Nephron (organoid): ENCODE measurements at regions not wholly inside any gene's neighbourhood (a gene's known extent, or its start where the extent isn't known, plus 50 kb on each side); places are given as distances from the start of the nearest gene placed in this dataset.
A peak's percentile ranks its signal among the peaks of the same experiment; 100 is the strongest.

Experiments
- H3K27ac Mint-ChIP-seq, 3 experiments: 2 replicates each; pipeline ENCODE4 v1.8.0; 2020; ENCODE audit warnings: mixed read lengths in 3 of 3, mild to moderate bottlenecking in 2 of 3, moderate library complexity in 1 of 3
- H3K27me3 Mint-ChIP-seq: 2 replicates; pipeline ENCODE4 v1.8.0; 2021; ENCODE audit warnings: low read depth, mild to moderate bottlenecking, moderate library complexity, mixed read lengths
- H3K36me3 Mint-ChIP-seq: 2 replicates; pipeline ENCODE4 v1.8.0; 2020; ENCODE audit warnings: low read depth, mixed read lengths
- H3K4me1 Mint-ChIP-seq: 2 replicates; pipeline ENCODE4 v1.8.0; 2020; ENCODE audit warnings: mixed read lengths
- H3K4me3 Mint-ChIP-seq, 3 experiments: 2 replicates each; pipeline ENCODE4 v1.8.0; 2020; ENCODE audit warnings: mild to moderate bottlenecking in 3 of 3, mixed read lengths in 3 of 3, moderate library complexity in 2 of 3
- H3K9me3 Mint-ChIP-seq: 2 replicates; pipeline ENCODE4 v1.8.0; 2020; ENCODE audit warnings: mixed read lengths
- TF ChIP-seq, protein P1 (sequence below), 3 experiments: fragments of 200-600 bp; sonication (generic); IDR thresholded peaks; one replicate each; pipeline ENCODE4 v1.5.0; 2021; ENCODE audit warnings: antibody characterized with exemption in 3 of 3; ENCODE audit not compliant: unreplicated experiment in 3 of 3

DNA sequence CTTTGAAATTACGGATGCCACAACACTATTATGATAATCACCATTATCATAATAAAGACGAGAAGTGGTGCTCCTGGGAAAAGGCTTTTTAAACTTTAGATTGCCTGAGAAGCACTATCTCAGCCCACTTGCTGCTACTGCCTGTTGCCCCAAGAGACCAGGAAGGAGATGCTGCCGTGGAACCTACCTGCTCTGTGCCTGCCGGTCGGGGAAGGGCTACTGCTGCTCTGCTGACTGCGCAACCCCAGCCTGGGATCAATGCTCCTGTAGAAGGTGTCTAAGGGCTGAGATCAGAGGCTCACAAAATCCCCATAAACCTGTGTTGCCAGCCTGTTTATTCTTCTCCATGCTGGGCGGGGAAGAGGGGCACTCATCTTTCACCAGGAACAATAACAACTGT, 145.3 kb upstream of the VCX3B start:
- H3K9me3 Mint-ChIP-seq: peaks cover 7% of the 10 kb centered on the region
- H3K4me1 Mint-ChIP-seq: no peaks in the 10 kb centered on the region
- no peak overlapping the region for H3K27ac Mint-ChIP-seq
- H3K27me3 Mint-ChIP-seq: peaks cover 4% of the 10 kb centered on the region
- TF ChIP-seq, protein P1, sequence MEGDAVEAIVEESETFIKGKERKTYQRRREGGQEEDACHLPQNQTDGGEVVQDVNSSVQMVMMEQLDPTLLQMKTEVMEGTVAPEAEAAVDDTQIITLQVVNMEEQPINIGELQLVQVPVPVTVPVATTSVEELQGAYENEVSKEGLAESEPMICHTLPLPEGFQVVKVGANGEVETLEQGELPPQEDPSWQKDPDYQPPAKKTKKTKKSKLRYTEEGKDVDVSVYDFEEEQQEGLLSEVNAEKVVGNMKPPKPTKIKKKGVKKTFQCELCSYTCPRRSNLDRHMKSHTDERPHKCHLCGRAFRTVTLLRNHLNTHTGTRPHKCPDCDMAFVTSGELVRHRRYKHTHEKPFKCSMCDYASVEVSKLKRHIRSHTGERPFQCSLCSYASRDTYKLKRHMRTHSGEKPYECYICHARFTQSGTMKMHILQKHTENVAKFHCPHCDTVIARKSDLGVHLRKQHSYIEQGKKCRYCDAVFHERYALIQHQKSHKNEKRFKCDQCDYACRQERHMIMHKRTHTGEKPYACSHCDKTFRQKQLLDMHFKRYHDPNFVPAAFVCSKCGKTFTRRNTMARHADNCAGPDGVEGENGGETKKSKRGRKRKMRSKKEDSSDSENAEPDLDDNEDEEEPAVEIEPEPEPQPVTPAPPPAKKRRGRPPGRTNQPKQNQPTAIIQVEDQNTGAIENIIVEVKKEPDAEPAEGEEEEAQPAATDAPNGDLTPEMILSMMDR (IDR thresholded peaks at IDR 0.05; ENCODE audit: unreplicated experiment in 3 of 3): no peak
- no peak overlapping the region for H3K4me3 Mint-ChIP-seq
- no peaks in the 10 kb centered on the region for H3K36me3 Mint-ChIP-seq

DNA sequence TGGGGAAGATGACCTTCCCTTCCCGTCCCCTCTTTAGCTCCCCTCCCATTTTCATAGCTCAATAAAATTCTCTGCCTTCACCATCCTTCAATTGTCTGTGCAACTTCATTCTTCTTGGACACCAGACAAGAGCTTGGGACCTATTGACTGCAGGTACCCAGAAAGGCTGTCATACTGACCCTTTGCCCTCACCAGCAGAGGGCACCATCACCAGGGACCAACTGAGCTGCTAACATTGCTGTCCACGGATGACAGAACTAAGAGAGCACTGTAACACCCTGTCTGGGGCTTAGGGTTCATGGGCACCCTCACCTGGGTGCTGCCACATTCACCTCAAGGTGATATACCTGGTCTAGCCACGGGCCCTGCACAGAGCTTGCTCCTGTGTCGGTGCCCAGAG, 141.3 kb upstream of the VCX3B start:
- Mint-ChIP-seq H3K9me3 (peaks cover 7% of the 10 kb centered on the region), H3K4me1 (no peaks in the 10 kb centered on the region), H3K27me3 (peaks cover 4% of the 10 kb centered on the region), H3K36me3 (no peaks in the 10 kb centered on the region), H3K27ac (no peak overlapping the region), H3K4me3 (no peak overlapping the region)
- TF ChIP-seq, protein P1 (IDR thresholded peaks at IDR 0.05; ENCODE audit: unreplicated experiment in 3 of 3): no peak

DNA sequence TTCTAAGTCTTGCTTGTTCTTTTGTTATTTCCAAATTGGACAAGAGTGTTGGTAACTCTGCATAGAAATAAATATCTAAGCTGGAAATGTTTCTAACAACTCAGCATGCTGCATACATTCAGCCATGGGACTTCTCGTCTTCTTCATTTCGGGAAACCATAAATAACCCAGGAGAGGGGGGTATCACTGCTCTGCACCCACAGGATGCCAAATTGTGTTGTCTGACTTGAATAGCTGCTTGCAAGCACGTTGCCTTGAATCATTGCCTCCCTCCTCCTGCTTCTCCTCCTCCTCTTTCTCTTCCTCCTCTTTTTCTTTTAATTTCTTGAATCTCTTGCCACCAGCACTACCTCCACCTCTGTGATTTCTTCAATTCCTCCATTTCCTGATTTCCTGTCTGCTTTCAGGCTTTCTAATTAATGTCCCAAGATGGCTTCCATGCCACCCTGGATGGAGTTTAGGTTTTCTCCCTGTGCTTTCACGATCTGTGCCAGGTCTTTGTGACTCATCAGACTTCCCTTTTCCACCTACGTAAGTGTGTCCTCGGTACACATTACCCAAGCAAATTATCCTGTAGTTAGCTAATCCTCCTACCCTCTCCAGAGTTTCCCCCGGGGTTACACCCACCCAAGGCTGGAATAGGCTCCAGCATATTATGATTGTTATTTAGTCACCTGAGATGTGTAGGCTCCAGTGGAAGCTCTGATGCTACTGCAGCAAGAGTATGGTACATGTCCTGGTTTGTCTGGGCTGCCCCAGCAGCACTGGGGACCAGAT, 122.6 kb upstream of the VCX3B start:
- Mint-ChIP-seq H3K27me3 (no peaks in the 10 kb centered on the region), H3K4me3 (no peak overlapping the region), H3K4me1 (peaks cover 5% of the 10 kb centered on the region), H3K27ac (peak overlapping the region in 2 of 3 experiments; percentile 12 to 79), H3K9me3 (no peaks in the 10 kb centered on the region), H3K36me3 (no peaks in the 10 kb centered on the region)
- TF ChIP-seq, protein P1 (IDR thresholded peaks at IDR 0.05; ENCODE audit: unreplicated experiment in 3 of 3): no peak

GRCh38 chrX:8345473-8345872, 119.2 kb upstream of the VCX3B start:
- no peak overlapping the region for H3K27ac Mint-ChIP-seq
- TF ChIP-seq, protein P1 (IDR thresholded peaks at IDR 0.05; ENCODE audit: unreplicated experiment in 3 of 3): no peak
- H3K4me1 Mint-ChIP-seq: peaks cover 5% of the 10 kb centered on the region
- H3K36me3 Mint-ChIP-seq: no peaks in the 10 kb centered on the region
- H3K9me3 Mint-ChIP-seq: no peaks in the 10 kb centered on the region
- H3K27me3 Mint-ChIP-seq: no peaks in the 10 kb centered on the region
- no peak overlapping the region for H3K4me3 Mint-ChIP-seq

- Mint-ChIP-seq H3K27me3 (no peaks in the 10 kb centered on the region), H3K9me3 (no peaks in the 10 kb centered on the region), H3K36me3 (no peaks in the 10 kb centered on the region), H3K27ac (no peak overlapping the region), H3K4me1 (peaks cover 5% of the 10 kb centered on the region), H3K4me3 (no peak overlapping the region)
- TF ChIP-seq, protein P1 (IDR thresholded peaks at IDR 0.05; ENCODE audit: unreplicated experiment in 3 of 3): no peak
Measured at GRCh38 chrX:8346060-8346459, 118.6 kb upstream of the VCX3B start.

- Mint-ChIP-seq H3K27ac (no peak overlapping the region), H3K36me3 (no peaks in the 10 kb centered on the region), H3K27me3 (no peaks in the 10 kb centered on the region), H3K4me1 (no peaks in the 10 kb centered on the region), H3K9me3 (no peaks in the 10 kb centered on the region), H3K4me3 (no peak overlapping the region)
- TF ChIP-seq, protein P1 (IDR thresholded peaks at IDR 0.05; ENCODE audit: unreplicated experiment in 3 of 3): no peak
Measured at GRCh38 chrX:8346892-8347291, 117.7 kb upstream of the VCX3B start.
